Ovary (tissue), 3 donors: ENCODE measurements at regions not wholly inside any gene's neighbourhood (a gene's known extent, or its start where the extent isn't known, plus 50 kb on each side); places are given as distances from the start of the nearest gene placed in this dataset.

ENCODE experiments used
- POLR2A ChIP-seq: fragments of 450-650 bp; IDR thresholded peaks from one replicate; pipeline ENCODE4 v1.6.1; 2017; ENCODE audit warnings: antibody characterized with exemption, mild to moderate bottlenecking, moderate library complexity
- TF ChIP-seq, protein P1 (sequence below), 3 donors: fragments of 450-650 bp in 2 of 3; fragments of 200-600 bp in 1 of 3; IDR thresholded peaks; one replicate each; pipeline versions ENCODE4 v1.5.1 to v1.8.0; 2016 to 2022; ENCODE audit warnings: antibody characterized with exemption in 3 of 3, mild to moderate bottlenecking in 1 of 3
- donor health status: DM: no; HTN: no; CAD: no.

GRCh38 chr6:137801352-137802114 is 65.5 kb upstream of the TNFAIP3 start:
- TF ChIP-seq, protein P1, sequence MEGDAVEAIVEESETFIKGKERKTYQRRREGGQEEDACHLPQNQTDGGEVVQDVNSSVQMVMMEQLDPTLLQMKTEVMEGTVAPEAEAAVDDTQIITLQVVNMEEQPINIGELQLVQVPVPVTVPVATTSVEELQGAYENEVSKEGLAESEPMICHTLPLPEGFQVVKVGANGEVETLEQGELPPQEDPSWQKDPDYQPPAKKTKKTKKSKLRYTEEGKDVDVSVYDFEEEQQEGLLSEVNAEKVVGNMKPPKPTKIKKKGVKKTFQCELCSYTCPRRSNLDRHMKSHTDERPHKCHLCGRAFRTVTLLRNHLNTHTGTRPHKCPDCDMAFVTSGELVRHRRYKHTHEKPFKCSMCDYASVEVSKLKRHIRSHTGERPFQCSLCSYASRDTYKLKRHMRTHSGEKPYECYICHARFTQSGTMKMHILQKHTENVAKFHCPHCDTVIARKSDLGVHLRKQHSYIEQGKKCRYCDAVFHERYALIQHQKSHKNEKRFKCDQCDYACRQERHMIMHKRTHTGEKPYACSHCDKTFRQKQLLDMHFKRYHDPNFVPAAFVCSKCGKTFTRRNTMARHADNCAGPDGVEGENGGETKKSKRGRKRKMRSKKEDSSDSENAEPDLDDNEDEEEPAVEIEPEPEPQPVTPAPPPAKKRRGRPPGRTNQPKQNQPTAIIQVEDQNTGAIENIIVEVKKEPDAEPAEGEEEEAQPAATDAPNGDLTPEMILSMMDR (IDR thresholded peaks at IDR 0.05) = no peak
- no peak for TF ChIP-seq POLR2A
